ENCODE measurements at regions not wholly inside any gene's neighbourhood (a gene's known extent, or its start where the extent isn't known, plus 50 kb on each side); places are given as distances from the start of the nearest gene placed in this dataset.

DNA sequence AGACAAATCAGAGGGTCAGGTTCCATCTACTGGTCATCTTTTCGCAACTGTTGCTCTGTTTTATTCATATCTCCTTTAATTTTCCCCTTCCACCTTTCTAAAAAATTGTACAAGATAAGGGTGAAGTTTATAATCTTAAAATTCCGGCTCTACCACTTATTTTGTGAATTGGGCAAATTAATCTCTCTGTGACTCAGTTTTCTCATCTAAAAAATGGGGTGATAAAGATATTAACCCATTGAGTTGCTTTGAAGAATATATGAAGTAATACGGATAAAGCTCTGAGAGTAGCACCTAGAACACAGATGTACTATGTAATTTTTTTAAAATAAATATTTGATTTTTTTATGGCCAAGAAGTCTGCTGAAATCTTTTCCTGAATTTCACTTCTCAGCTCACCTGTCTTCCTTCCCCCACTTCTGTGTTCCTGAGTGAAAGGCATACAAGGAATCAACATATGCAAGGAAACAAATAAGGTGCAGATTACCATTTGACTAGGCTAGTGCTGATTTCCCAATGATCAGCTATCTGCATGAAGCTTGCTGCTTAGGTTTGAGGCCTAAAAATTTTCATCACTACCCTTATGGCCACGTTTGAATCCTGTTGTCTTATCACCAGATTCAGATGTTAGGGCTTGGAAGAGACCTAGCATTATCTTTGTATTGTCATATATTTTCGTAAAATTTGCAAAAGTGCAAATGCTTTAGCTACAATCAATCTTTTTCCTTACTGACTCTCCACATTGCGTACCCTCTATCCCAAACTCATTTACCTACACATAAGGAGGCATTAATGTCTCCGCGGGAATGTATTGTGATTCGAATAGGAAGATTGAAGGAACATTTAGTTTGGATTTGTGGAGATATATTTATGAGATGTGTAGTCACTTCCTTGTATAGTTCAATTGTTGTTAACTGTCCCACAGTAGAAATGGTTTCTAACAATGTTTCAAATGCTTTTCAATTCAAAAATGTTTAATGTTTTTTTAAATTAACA is 718.3 kb upstream of the PTBP2 start:
- TF ChIP-seq, protein P1, sequence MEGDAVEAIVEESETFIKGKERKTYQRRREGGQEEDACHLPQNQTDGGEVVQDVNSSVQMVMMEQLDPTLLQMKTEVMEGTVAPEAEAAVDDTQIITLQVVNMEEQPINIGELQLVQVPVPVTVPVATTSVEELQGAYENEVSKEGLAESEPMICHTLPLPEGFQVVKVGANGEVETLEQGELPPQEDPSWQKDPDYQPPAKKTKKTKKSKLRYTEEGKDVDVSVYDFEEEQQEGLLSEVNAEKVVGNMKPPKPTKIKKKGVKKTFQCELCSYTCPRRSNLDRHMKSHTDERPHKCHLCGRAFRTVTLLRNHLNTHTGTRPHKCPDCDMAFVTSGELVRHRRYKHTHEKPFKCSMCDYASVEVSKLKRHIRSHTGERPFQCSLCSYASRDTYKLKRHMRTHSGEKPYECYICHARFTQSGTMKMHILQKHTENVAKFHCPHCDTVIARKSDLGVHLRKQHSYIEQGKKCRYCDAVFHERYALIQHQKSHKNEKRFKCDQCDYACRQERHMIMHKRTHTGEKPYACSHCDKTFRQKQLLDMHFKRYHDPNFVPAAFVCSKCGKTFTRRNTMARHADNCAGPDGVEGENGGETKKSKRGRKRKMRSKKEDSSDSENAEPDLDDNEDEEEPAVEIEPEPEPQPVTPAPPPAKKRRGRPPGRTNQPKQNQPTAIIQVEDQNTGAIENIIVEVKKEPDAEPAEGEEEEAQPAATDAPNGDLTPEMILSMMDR (IDR thresholded peaks at IDR 0.05) = no peak
- TF ChIP-seq ZFX (IDR thresholded peaks at IDR 0.05; ENCODE audit: borderline replicate concordance) = no peak
